GM18508 (cell line): ENCODE measurements at regions not wholly inside any gene's neighbourhood (a gene's known extent, or its start where the extent isn't known, plus 50 kb on each side); places are given as distances from the start of the nearest gene placed in this dataset.

Experiments used
- ATAC-seq: cut with Tn5 transposase; IDR thresholded peaks from one replicate; pipeline ENCODE4 v1.9.1; 2021; ENCODE audit warnings: moderate number of reproducible peaks; ENCODE audit not compliant: insufficient read depth, unreplicated experiment

DNA sequence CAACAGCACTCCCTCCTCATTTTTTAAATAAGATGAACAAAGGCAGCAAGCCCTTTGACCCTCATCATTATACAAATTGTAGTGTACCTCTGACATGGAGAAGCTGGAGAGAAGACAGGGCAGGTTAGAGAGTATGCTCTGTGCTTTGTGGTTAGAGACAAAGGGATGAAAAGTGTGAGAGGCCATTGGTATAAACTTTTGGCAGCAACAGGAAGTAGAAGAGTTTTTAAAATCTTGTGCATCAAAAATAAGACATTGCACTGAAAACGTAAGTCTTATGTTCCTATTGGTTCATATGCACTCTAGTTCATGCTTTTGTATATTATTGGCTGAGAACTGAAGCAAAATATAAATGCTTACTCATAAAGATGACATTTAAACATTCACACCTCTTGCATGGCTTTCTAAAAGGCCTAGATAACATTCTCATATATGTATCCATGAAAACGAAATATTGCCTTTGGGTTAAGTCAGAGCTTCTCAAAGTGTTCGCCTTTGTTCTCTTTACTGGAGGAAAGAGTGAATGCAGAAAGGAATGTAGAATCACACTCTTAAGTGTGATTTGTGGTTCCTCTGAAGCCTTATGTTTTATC lies 158.0 kb downstream of the PALM2AKAP2 start:
- ATAC-seq: no peak

DNA sequence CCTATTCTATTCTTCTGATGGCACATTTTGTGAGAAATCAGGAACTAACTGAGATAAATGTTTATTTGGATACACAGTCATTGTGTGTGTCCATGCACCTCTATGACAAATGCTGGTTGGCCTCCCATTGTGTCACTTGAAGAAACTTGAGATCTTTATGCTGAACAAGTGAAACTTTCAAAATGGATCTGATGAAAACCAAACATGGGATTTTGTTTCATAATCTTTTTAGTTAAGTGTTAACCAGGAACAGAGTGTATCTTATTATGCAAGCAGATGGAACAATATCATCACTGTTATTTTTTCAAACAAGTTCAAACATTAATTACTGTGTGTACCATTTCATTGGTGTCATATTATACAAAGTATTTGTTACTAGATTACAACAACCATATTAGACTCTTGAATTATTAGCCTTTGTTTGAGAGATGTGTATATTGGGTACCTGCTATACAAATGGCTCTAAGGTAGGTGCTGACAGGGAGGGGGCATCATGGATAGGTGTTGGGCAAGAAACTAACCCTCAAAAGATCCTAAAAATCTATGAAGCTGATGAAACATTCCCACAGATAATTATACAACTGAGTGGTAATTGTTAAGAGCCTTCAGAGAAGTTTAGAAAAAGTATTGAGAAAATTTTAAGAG lies 159.8 kb downstream of the PALM2AKAP2 start:
- no peak for ATAC-seq

DNA sequence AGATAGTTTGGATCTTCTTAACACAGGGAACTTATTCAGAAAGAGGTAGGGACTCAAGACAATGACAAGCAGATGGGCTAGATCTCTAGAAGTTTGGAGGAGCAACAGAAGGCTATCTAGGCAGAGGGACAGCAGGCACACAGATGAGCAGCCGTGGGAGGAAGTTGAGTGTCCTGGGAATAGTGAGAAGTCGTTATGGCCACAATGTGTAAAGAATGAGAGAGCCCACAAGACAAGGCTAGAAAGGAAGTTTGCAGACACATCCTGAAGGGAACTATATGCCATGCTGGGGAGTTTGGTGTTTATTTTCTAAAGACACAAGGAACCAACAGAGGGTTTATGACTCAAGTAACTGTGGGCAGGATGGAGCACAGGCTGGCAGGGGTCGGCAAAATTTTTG lies 160.6 kb downstream of the PALM2AKAP2 start:
- ATAC-seq: no peak

DNA sequence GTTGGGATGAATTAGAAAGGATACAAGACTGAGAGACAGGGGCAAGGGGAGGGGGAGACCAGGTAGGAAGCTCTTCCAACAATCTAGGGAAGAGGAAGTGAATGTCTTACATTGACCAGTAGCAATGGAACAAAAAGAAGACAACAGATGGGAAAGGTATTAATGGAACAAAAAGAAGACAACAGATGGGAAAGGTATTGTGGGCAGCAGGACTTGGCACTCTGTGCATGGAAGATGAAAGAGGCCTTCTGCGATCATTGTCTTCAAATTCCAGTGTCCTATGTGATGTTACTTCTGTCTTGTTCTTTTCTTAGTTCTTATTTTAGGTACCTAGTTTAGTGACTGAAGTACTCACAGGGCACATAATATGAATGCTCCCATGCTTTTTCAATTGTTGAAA lies 161.8 kb downstream of the PALM2AKAP2 start:
- no peak for ATAC-seq

DNA sequence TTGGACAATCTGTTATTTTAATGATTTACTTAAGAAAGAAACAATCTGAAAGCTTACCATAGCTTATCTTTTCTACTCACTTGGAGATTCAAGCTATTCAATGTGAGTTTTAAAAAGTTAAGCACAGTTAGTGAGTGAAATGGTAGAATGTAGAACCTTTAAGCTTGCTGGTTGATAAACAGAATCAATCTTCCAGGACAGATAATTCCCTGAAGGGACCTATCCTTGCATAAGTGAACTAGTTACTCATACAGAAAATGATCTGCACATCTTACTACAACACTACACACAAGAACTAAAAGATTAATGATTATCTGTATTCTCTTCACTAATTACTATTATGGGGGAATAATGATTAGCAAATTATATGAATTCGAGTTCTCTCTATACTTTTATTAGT lies 165.6 kb downstream of the PALM2AKAP2 start:
- no peak for ATAC-seq

DNA sequence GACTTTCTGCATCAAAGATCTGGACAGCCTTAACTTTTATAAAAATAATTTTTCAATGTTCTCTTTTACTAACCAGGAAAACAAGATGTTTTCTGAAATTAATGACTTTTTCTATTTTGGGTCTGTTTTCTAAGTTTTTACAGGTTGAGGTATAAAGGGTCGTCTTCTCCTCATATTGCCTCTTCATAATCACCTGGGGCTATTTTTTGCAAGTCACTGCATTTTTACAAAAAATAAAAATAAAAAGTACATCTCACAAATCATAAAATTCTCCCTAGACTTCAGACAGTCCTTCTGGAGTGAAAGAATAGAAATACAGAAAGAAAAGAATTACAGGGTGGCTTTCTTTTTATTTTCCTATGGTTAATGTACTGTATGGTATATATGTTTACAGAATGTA lies 168.5 kb downstream of the PALM2AKAP2 start:
- ATAC-seq: no peak

DNA sequence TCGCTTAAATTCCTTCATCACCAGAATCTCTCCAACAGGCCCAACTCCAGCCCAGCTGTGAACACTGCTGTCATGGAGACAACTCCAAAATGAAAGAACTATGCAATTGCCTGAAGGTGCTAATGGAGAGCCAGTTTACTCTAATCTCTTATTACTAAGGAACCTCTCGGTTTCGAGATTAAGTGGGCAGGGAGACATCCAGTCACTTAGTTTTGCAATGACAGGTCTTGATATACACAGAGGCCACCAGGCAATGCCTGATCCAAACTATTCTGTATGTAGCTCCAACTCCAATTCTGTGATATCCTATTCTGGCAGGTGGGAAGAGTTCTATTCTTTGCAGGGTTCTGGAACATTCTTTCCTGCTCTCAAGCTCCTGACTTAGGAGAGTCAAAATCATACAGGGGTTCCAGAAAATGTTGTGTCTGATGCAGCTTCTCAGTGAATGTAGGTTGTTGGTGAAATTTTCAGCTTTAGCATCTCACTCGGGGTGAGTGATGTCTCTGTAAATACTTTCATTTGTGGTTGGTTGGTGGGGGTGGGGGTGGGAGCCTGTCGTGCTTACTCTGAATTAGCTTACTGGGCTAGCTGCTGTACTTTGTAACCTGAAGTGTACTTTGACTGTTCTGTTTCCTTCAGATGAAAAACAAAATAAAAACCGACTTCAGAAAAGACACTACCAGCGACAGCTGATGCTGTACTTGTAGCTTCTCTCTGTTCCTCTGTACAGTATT lies 170.9 kb downstream of the PALM2AKAP2 start:
- ATAC-seq: no peak

DNA sequence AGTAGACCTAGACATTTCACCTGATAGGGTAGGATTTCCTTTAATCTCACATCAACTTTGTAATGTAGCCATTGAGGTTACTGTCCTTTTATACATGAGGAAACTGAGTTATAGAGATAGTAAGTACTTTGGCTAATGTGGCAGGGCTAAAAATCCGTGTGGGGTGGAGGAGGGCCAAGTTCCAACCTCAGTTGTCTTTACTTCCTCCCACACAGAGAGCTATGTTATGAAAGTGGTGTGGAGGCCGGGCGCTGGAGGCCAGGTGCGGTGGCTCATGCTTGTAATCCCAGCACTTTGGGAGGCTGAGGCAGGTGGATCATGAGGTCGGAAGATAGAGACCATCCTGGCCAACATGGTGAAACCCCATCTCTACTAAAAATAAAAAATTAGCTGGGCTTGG lies 173.3 kb downstream of the PALM2AKAP2 start:
- ATAC-seq: no peak

DNA sequence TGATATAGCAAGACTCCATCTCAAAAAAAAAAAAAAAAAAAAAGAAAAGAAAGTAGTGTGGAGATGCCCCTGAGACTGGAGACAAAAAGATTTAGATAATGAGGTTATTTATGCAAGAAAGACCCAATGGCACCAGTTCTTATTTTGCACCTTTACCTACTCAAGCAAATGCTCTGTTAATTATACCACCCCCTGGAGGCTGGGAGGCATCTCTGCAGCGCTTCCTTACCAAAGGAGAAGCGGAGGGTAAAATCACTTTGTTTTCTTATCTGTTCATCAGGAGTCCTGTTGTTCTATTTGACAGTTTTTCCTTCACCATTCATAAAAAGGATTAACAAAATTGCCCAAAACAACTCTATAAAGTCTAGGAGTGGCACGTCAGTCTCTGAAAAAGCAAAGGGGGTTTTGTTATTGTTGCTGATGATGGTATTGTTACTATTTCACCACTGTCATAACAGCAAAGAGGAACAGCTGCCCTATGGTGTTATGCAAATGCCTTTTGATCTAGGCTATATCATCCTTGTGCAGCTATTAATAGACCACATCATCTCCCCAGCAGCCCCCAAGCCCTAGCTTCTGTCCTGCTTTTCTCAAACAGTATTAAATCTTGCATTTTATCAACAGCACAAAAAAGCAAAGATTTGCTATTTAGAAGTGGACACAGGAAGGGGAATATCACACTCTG lies 174.0 kb downstream of the PALM2AKAP2 start:
- no peak for ATAC-seq

DNA sequence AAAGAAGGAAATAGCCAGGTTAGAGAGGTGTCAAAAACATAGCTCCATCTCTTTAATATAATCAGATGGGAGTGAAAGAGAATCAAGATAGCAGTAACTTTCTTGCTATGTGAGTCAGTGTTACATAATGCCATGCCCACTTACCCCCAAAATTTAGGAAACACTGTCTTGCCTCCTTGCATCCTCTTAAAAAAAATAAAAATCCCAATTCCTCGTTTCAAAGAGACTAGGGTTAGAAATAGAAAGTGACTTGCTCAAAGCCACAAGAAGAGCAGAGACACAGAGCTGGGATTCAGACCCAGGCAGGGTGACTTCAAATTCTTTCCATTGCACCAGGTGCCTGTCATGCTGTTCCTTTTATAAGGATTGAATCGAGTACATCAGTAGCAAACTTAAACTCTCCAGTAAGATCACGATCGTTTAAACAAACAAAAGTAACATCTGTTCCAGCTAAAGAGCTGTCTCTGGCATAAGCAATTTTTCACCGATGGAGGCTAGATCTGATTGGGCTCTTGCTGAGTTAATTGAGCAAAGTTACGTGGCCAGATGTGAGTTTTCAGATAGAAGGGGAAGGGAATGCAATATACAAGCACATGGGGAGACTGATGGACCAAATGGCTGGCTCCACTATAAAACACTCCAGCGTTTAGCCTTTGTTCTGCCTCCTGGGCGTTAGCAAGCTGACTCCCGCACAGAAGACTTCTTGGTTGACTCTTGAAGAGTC lies 176.9 kb downstream of the PALM2AKAP2 start:
- no peak for ATAC-seq

DNA sequence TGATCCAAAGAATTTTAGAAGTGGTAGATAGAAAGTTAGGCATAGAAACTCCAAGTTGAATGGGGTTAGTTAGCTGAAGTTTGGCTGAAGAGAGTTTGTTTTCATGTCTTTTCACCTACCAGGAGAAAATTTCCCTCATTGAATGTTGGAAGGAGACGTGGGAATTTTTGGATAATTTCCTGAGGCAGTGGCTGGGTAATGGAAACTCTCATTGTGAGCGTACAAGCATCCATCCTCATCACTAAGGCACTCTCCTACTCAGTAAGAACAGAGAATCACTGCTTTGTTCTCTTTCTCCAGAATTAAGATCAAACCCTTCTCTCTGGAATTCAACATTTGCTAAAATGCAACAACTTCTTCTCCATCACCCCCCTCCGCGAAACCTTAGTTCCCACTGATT lies 179.7 kb downstream of the PALM2AKAP2 start:
- no peak for ATAC-seq

DNA sequence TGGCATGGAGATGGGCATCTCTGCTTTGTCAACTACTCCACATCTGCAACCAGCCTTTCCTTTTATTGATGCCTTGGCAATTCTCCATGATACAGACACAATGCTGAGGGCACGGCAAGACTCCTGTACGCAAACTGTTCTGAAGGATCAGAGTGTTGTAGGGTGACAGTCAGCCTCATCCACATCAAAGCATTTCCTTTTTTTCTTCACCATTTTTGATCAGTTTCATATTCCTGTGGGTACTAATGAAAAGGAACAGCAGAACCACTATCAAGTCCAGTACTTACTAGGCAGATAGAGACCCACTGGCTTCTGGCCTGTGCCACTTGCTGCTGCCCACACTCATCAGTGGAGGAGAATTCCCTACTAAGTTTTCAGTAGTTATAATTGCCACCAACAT lies 181.6 kb downstream of the PALM2AKAP2 start:
- ATAC-seq: no peak

DNA sequence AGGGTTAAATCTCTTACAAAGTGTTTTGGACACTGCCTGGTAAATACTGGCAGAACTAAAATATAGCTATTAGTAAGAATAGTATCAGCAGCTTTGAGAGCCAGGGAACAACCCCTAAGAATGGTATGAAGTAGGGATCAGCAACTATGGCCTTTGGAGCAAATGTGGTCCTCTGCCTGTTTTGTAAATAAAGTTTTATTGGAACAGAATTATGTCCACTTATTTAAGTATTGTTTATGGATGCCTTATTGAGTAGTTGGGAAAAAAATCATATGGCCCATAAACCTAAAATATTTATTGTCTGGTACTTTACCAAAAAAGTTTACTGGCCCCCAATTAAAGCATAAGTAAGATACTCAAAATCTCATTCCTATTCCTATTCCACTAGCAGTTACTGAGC lies 182.2 kb downstream of the PALM2AKAP2 start:
- ATAC-seq: no peak

DNA sequence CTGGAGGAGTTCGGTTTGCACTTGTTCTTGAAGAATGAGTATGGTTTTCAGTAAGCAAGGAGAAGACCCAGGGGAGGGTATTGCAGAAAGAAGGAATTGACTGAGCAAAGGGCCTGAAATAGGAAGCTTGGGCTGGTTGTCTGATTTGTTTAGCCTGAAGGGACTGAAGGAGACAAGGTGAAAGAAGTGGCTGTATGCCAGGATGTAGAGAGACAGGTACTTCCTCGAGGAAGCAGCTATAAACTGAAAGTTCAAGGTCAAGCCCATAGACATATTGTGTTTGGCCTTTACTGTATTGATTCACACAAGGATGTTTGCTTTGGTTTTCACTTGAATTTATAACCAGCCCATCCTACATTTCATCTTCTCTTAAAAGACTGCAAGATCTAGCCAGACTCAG lies 183.1 kb downstream of the PALM2AKAP2 start:
- no peak for ATAC-seq

DNA sequence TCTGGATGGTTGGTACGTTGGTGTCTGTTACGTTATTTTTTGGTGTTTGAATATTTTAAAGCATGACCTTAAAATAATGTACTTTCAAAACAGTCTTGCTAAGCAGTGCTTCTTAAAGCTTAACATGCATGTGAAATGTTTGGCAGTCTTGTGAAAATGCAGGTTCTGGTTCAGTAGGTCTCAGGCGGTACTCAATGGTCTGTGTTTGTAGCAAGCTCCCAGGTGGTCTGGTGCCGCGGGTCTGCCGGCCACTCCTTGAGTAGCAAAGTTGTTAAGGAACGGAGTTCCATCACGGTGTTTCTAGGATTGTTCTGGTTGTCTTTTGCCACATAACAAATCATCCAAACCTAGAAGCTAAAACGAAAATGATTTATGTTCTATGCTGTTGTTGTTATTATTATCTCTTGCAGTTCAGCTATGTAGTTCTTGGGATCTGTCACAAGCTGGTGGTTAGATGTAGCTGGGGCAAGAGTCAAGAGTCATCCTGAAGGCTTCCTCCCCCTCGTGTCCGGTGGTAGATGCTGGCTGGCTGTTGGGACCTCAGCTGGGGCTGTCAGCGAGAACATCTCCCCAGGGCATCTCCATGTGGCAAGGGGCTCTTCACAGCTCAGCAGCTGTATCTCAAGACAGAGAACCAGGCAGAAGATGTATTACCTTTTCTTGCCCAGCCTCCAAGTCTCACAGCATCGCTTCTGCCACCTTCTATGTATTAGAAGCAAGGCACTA lies 186.8 kb downstream of the PALM2AKAP2 start:
- ATAC-seq: peak; percentile 23

DNA sequence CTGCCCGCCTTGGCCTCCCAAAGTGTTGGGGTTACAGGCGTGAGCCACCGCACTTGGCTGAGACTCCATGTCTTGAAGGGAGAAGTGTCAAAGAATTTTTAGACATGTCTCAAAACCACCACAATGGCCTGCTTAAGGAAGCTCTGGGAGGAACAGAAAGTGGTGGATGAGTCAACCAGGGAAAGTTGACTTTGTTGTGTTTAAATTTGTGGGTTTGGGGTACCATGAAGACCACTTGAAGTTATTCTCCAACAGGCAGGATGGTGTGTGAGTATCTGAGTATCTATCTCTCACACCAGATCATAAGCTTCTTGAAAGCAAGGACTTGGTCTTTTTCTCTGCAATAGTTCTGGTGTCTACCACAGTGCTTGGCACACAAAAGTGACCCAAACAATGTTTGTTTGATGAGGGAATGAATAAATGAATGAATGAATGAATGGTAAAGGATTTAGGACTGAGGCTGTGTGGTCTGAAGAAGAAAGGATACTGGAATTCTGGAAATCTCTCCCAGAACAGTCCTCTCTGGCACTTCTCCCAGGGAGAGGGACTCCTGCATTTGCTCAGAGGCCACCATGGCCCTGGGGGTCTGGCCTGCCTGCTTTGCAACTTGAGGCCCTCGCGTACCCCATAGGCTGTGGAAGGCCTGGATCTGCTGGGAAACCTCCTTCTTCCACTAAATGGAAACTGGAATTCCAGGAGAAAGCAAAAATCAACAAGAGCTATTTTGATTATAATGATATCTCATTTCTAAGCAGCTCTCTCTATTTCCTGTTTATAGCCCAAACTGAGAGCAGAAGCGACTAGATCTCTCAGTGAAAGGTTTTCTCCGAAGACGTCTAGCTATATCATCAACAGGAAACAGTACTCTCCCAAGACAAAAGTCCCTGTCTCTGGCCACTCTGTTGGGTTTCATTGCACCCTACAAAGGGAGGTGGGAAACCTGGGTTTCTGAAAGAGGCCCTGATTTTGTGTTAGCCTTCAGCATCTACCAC lies 187.9 kb downstream of the PALM2AKAP2 start:
- ATAC-seq: peak; percentile 28

DNA sequence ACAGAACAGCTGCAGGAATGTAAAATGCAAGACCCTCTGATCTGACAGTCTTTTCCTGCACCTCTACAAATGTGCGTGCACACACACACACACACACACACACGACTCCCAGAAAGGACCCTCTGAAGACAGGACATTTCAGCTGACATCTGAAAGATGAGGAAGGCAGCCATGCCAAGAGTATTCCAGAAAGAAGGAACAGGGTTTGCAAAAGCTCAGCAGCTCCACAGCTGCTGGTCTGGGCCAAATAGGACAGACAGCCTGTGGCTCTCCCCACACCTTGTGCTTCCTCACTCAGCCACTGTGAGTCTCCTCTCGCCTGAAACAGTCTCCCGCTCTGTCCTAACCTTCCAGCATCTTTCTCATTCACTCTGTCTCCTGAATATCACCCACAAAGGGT lies 189.0 kb downstream of the PALM2AKAP2 start:
- no peak for ATAC-seq

DNA sequence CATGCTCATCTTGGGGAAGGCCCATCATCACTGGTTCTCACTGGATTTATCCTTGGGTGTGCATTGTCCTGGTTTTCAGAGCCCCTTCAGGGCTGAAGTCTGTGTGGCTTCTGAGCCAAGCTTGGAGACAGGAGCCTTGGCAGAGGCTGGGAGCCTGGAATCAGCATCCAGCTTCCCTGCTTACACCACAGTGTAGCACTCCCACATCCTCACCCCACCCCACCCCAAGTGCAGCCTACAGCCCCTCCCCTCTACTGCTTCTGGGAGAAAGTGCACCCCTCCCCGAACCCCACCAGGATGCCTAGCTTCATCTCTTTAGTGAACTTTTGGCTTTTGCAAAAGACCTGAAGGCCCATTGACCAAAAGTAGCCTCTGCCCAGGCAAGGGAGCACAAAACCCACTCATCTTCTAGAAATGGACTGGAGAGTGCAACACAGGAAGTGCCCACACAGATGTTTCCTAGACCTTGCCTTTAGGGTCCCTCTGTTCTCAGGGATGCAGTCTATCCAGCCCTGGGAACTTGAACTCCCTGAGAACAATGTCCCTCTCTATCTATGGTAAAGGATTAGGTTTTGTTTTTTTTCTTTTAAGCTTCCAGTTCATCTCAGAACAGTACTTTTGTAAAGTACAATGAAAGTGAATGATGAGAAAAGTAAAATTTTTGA lies 189.7 kb downstream of the PALM2AKAP2 start:
- ATAC-seq: no peak
